GM10248 (cell line): ENCODE measurements at regions not wholly inside any gene's neighbourhood (a gene's known extent, or its start where the extent isn't known, plus 50 kb on each side); places are given as distances from the start of the nearest gene placed in this dataset.

ENCODE experiments used
- CTCF ChIA-PET: fragments of 300-600 bp; sonication (Branson Sonifier 250); formaldehyde crosslinking; extraction: SDS; loops from one replicate; lab custom pipeline; 2021; ENCODE audit warnings: antibody characterized with exemption; lab: Yijun Ruan, JAX
- POLR2A ChIA-PET: fragments of 350-650 bp; sonication (Branson Sonifier 250); formaldehyde crosslinking; extraction: SDS; loops from one replicate; lab custom pipeline; 2020; ENCODE audit warnings: antibody characterized with exemption; lab: Yijun Ruan, JAX
- DNase-seq: peaks from one replicate; pipeline ENCODE4 v3.0.0; 2012; ENCODE audit errors: extremely low spot score
- TF ChIP-seq, protein P1 (sequence below): IDR thresholded peaks from 2 replicates; pipeline ENCODE4 v1.5.1; 2012; ENCODE audit warnings: mild to moderate bottlenecking, low read depth; ENCODE audit errors: extremely low read depth, missing control alignments, control extremely low read depth

DNA sequence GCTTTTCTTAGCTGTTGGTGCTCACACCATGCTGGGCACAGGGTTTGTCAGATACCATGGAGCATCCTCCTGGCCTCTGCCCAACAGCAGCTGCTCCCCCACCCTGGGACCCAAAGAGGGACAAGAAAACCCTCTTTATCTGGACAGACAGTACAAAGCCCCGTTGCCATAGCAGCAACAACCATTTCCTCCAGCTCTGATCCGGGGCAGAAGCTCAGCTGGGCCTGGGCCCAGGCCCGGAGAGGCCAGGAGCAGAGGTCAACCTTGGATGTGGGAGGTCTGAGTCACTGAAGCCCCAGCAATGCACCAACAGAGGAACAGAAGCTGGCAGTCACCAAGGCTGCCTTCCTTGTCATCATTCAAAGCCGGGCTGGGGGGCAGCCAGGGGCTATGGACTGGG lies 228.4 kb upstream of the POU3F1 start:
- POLR2A ChIA-PET: no interaction called here
- no peak for DNase-seq
- TF ChIP-seq, protein P1, sequence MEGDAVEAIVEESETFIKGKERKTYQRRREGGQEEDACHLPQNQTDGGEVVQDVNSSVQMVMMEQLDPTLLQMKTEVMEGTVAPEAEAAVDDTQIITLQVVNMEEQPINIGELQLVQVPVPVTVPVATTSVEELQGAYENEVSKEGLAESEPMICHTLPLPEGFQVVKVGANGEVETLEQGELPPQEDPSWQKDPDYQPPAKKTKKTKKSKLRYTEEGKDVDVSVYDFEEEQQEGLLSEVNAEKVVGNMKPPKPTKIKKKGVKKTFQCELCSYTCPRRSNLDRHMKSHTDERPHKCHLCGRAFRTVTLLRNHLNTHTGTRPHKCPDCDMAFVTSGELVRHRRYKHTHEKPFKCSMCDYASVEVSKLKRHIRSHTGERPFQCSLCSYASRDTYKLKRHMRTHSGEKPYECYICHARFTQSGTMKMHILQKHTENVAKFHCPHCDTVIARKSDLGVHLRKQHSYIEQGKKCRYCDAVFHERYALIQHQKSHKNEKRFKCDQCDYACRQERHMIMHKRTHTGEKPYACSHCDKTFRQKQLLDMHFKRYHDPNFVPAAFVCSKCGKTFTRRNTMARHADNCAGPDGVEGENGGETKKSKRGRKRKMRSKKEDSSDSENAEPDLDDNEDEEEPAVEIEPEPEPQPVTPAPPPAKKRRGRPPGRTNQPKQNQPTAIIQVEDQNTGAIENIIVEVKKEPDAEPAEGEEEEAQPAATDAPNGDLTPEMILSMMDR: no peak
- CTCF ChIA-PET: no interaction called here

DNA sequence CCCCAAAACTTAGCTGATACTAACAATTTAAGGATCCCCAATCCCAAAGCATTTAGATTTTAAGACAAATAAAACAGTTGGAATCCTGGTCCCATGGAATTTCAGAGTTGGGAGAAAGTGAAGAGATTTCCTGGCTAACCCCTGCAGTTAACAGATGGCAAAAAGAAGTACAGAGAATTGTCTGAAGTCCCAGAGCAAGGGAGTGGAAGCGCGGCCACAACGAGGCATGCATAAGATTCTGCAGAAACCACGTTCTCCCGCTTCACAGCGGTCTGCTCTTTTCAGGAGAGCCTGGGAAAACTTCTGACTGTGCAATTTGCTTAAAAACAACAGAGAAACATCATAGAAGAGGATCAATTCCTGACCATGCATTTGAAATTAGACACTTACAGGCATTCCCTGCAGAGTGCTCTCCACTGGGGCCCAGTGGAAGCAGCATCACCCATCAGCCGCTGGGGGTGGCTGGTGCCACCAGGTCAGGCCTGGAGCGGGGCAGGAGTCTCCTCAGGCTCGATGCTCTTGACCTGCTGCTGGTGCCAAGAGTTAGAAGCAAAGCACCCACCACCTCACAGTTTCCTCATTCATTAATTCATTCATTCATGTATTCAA lies 226.7 kb upstream of the POU3F1 start:
- TF ChIP-seq, protein P1: no peak
- no peak for DNase-seq
- CTCF ChIA-PET: no interaction called here
- POLR2A ChIA-PET: no interaction called here

DNA sequence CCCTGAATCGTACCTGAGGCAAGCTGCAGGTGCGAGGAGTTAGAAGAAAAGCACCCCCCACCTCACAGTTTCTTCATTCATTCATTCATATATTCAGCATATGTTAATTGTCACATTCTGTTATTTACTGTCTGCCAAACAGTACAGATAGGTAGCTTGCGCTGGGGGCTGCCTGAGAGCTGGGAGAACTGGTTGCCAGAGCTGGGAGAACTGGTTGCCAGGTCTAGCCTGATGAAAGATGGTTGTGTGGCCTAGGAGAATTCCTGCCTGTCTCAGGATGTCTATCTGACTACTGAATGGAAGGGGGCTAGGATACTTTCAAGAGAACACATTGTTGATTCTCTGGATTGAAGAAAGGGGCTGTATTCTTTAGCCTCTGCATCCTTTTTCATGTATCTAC lies 225.9 kb upstream of the POU3F1 start:
- CTCF ChIA-PET: no interaction called here

DNA sequence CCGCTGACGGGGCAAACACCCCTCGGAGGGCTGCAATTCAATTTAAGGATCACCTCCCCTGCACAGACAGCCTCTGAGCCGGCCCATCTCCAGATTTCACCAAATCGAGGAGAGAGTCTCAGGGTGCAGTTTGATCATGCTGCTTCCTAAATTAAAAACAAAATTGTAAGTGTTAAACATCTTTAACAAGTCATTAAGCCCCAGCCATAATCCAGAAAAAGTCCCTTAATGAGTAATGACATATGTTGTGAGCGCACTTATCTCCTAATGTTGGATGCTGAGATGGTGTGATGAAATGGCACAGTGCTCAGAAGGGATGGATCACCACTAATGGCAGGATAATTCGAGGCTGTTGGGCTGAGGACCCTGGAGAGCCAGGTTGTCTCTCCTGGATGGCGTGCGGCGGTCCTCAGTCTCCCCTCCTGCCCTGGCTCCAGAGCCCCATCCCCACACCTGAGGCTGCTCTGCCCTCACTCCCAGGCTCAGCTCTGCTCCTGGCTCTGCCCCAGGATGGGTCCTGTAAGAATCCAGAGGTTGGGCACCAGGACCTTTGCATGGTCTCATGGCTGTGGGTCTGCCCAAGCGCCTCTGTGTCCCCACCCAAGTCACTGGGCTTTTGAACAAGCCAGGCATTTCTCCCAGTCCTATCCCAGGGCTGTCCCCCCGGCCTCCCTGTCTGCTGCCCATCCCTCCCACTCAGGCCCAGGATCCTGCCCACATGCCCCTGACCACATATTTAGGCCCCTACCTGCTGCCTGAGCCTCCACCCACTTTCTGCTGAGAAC lies 224.4 kb upstream of the POU3F1 start:
- no peak for DNase-seq
- ChIA-PET CTCF (no interaction called here), POLR2A (no interaction called here)
- TF ChIP-seq, protein P1: no peak

More for the DNA sequence above, 225.9 kb upstream of the POU3F1 start:
- POLR2A ChIA-PET: no interaction called here
- TF ChIP-seq, protein P1: no peak
- DNase-seq: no peak

DNA sequence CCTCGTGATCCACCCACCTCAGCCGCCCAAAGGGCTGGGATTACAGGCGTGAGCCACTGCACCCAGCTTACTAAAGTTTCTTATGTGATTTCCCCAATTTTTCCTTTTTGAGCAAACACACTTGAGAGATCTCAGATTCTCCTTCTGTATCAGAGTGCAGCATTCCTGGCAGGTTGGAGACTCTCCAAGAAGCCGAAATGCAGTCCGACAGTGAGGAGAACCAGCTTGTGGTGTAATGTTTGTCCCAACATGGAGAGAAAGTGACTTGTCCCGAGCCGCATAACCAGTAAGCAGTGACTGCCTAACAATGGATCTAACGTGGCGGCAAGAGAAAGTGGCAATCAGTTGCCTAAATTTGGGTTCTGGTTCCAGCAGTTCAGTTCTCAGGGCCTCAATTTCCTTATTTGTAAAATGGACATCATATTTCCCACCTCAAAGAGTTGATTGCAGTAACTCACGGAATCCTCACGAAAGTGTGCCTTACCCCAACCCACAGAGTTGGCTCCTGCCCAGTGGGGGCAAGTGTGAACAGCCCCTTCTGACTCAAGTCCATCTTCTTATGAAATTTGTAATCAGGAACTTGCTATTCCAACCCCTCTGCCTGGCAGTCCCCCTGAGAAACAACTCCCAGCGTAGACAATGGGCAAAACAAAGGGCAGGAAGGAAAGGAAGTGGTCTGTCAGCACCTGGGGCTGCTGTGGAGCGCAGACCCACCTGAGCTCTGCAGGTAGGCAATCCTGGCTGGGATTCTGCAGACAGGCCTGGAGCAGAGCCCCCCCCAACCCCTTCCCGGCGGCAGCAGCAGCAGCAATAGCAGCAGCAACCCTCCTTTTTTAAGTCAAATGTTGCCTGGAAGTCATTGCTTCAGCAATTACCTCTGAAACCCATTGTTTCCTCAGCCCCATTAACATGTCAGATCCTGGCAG lies 223.6 kb upstream of the POU3F1 start:
- ChIA-PET POLR2A (no interaction called here), CTCF (interaction anchor here (2.0 kb wide), 1 partner anchor 17 kb away, joined by 6 read pairs; no protein-coding TSS in a partner anchor)
- TF ChIP-seq, protein P1: no peak
- no peak for DNase-seq

DNA sequence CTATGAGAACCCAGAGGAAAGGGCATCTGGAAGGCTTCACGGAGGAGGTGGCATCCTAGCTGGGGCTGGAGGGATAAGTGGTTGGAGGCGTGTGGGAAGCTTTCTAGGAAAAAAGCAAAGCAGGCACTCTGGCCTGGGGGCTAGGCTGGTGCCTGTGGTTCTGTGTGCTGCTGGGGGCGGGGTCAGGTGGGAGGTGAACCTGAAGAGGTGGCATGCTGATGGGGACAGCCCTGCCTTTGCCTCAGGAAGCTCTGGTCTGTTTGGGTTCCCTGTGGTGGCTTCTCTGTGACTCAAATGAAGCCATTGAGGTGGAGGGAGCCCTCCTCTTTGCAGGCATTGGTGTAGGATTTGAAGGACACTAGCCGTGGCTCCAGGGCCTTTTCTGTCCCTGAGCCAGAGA lies 221.6 kb upstream of the POU3F1 start:
- CTCF ChIA-PET: interaction anchor here (1.1 to 2.0 kb wide), 2 partner anchors 11 to 19 kb away, joined by 4 to 6 read pairs; no protein-coding TSS in a partner anchor
- TF ChIP-seq, protein P1: no peak
- POLR2A ChIA-PET: no interaction called here
- no peak for DNase-seq
